ENCODE measurements at regions not wholly inside any gene's neighbourhood (a gene's known extent, or its start where the extent isn't known, plus 50 kb on each side); places are given as distances from the start of the nearest gene placed in this dataset.

DNA sequence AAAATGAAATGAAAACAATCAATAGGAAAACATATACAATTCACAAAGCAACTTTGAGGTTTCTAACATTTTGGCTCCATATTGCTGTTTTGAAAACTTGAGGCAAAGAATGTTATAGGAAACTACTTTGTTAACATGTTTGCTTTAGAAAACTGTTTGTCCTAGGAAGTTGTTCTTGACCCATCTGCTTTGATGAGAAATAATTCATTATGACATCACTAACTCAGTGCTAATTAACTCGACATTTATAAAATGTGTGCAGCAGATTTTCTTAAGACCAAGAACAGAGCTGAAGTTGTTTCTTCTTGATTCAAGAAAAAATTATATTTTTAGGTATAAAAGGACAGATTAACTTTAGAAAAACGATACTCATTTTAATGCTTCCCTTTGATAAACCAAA lies 94.7 kb downstream of the SOX9 start:
- TF ChIP-seq TAF1 (IDR thresholded peaks at IDR 0.05; ENCODE audit: borderline replicate concordance, insufficient read depth, low read length), result no peak
- TF ChIP-seq, protein P1, sequence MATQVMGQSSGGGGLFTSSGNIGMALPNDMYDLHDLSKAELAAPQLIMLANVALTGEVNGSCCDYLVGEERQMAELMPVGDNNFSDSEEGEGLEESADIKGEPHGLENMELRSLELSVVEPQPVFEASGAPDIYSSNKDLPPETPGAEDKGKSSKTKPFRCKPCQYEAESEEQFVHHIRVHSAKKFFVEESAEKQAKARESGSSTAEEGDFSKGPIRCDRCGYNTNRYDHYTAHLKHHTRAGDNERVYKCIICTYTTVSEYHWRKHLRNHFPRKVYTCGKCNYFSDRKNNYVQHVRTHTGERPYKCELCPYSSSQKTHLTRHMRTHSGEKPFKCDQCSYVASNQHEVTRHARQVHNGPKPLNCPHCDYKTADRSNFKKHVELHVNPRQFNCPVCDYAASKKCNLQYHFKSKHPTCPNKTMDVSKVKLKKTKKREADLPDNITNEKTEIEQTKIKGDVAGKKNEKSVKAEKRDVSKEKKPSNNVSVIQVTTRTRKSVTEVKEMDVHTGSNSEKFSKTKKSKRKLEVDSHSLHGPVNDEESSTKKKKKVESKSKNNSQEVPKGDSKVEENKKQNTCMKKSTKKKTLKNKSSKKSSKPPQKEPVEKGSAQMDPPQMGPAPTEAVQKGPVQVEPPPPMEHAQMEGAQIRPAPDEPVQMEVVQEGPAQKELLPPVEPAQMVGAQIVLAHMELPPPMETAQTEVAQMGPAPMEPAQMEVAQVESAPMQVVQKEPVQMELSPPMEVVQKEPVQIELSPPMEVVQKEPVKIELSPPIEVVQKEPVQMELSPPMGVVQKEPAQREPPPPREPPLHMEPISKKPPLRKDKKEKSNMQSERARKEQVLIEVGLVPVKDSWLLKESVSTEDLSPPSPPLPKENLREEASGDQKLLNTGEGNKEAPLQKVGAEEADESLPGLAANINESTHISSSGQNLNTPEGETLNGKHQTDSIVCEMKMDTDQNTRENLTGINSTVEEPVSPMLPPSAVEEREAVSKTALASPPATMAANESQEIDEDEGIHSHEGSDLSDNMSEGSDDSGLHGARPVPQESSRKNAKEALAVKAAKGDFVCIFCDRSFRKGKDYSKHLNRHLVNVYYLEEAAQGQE (IDR thresholded peaks at IDR 0.05; ENCODE audit: insufficient read depth in 1 of 2, low read depth in 2 of 2, low read length in 2 of 2), result no peak
- TF ChIP-seq POLR2AphosphoS5 (IDR thresholded peaks at IDR 0.05; ENCODE audit: low read depth, low read length), result no peak
- TF ChIP-seq SIN3A (IDR thresholded peaks at IDR 0.05; ENCODE audit: borderline replicate concordance, insufficient read depth, low read length), result no peak
- TF ChIP-seq FOXP2 (optimal IDR thresholded peaks at IDR 0.05; ENCODE audit: borderline replicate concordance, extremely low read depth, extremely low read length, insufficient read depth), result no peak

DNA sequence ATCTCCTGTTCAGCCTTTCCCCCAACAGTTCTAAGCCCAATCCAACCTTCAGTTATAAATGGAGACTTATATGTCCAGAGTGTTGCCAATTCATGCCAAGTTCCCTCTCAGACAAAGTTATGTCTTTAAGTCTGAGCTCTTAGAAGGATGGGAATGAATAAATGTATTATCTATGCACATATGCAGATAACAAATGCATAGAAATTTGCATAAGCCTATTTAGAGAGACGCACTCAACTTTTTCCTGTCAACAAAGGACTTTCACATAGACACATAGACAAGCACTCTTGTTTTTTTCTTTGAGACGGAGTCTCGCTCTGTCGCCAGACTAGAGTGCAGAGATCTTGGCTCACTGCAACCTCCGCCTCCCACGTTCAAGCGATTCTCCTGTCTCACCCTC lies 95.1 kb downstream of the SOX9 start:
- TF ChIP-seq FOXP2 (optimal IDR thresholded peaks at IDR 0.05; ENCODE audit: borderline replicate concordance, extremely low read depth, extremely low read length, insufficient read depth), result no peak
- TF ChIP-seq TAF1 (IDR thresholded peaks at IDR 0.05; ENCODE audit: borderline replicate concordance, insufficient read depth, low read length), result no peak
- TF ChIP-seq SIN3A (IDR thresholded peaks at IDR 0.05; ENCODE audit: borderline replicate concordance, insufficient read depth, low read length), result no peak
- TF ChIP-seq, protein P1 (IDR thresholded peaks at IDR 0.05; ENCODE audit: insufficient read depth in 1 of 2, low read depth in 2 of 2, low read length in 2 of 2), result no peak
- no peak for TF ChIP-seq POLR2AphosphoS5 (IDR thresholded peaks at IDR 0.05; ENCODE audit: low read depth, low read length)

DNA sequence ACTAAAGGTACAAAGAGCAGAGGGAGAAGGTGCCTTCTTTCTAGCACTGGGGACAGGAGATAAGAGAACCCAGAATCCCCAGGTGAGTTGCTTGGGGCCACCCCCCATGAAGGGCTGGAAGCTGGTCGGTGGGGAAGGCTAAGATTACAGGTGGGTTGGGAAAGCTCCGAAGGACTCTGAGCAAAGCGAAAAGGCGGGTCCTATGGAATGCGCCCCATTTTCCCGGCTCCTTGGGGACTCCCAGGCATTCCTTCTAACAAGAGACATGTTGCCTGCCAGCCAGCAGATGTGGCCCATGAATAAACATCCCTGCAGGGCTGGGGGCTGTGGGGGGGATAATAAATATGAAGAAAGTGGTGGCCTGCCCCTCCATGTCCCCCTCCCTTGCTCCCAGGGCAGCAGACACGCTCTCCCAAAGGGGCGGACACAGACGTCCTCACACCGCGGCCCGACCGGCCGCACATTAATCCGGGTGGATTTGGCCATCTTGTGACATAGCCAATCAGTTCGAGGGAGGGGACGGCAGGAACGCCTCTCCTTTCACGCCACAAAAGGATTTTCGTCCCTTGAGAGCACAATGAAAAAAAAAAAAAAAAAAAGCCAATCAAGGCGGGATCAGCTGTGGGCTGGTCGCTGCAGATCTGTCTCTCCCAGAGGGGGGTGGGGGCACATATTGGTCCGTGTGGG lies 98.5 kb downstream of the SOX9 start:
- TF ChIP-seq FOXP2 (optimal IDR thresholded peaks at IDR 0.05; ENCODE audit: borderline replicate concordance, extremely low read depth, extremely low read length, insufficient read depth) (no peak), SIN3A (IDR thresholded peaks at IDR 0.05; ENCODE audit: borderline replicate concordance, insufficient read depth, low read length) (no peak), POLR2AphosphoS5 (IDR thresholded peaks at IDR 0.05; ENCODE audit: low read depth, low read length) (no peak), TAF1 (IDR thresholded peaks at IDR 0.05; ENCODE audit: borderline replicate concordance, insufficient read depth, low read length) (no peak)
- TF ChIP-seq, protein P1 (IDR thresholded peaks at IDR 0.05; ENCODE audit: insufficient read depth in 1 of 2, low read depth in 2 of 2, low read length in 2 of 2), result no peak

DNA sequence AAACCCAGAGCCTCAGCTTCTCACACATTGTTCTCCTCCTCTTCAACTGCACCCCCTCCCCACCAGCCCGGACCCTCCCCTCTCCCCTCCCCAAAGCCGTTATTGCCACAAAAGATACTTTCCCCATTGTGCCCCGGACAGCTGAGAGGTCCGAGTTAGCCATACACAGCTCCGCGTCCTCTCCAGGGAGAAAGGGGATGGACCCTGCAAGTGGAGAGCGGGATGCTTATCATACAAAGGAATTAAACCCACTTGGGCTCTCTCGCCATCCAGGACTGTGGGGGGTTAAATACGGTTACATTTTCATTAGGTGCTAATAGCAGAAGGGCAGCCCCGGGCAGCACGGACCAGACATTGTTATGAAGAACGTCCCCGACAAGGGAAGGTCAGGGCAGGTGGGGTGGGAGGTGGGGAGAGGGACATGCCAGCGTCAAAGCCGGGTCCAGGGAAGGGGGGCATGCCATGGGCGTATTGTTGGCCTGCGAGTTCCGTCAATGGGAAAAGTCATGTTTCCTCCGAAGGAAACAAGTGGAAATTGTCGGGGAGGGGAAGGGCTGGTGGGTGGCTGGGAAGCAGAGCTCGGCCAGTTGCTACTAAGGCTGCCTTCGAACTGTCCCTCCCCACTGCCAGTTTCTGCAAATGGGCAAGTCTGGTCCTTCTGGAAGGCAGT lies 99.1 kb downstream of the SOX9 start:
- TF ChIP-seq SIN3A (IDR thresholded peaks at IDR 0.05; ENCODE audit: borderline replicate concordance, insufficient read depth, low read length), result no peak
- TF ChIP-seq TAF1 (IDR thresholded peaks at IDR 0.05; ENCODE audit: borderline replicate concordance, insufficient read depth, low read length), result no peak
- no peak for TF ChIP-seq POLR2AphosphoS5 (IDR thresholded peaks at IDR 0.05; ENCODE audit: low read depth, low read length)
- no peak for TF ChIP-seq FOXP2 (optimal IDR thresholded peaks at IDR 0.05; ENCODE audit: borderline replicate concordance, extremely low read depth, extremely low read length, insufficient read depth)
- TF ChIP-seq, protein P1 (IDR thresholded peaks at IDR 0.05; ENCODE audit: insufficient read depth in 1 of 2, low read depth in 2 of 2, low read length in 2 of 2), result no peak

Measured in PFSK-1 (cell line).